ENCODE measurements at regions not wholly inside any gene's neighbourhood (a gene's known extent, or its start where the extent isn't known, plus 50 kb on each side); places are given as distances from the start of the nearest gene placed in this dataset.

GRCh38 chr2:196247976-196248280 lies 76.5 kb upstream of the STK17B start:
- Histone ChIP-seq H3K27ac (no peak overlapping the region), H3K4me1 (no peaks in the 10 kb centered on the region), H3K4me2 (ENCODE audit: low read length) (no peak overlapping the region), H3K79me2 (no peaks in the 10 kb centered on the region), H2AFZ (no peak overlapping the region), H3K36me3 (ENCODE audit: control insufficient read depth, insufficient read depth, low read length) (no peaks in the 10 kb centered on the region), H3K4me3 (ENCODE audit: low read depth, low read length) (no peak overlapping the region), H3K9ac (no peak overlapping the region), H3K27me3 (ENCODE audit: control insufficient read depth, insufficient read depth, low read length) (no peaks in the 10 kb centered on the region), H3K9me3 (ENCODE audit: control insufficient read depth, low read length) (no peaks in the 10 kb centered on the region)
- TF ChIP-seq CTCF (IDR thresholded peaks at IDR 0.05), result no peak

GRCh38 chr2:196248467-196249094 lies 77.2 kb upstream of the STK17B start:
- H3K27ac ChIP-seq, result no peak overlapping the region

GRCh38 chr2:196249171-196249570 lies 77.8 kb upstream of the STK17B start:
- Histone ChIP-seq H2AFZ (no peak overlapping the region), H3K4me3 (ENCODE audit: low read depth, low read length) (no peak overlapping the region), H3K9me3 (ENCODE audit: control insufficient read depth, low read length) (no peaks in the 10 kb centered on the region), H3K4me1 (no peaks in the 10 kb centered on the region), H3K79me2 (no peaks in the 10 kb centered on the region), H3K27me3 (ENCODE audit: control insufficient read depth, insufficient read depth, low read length) (no peaks in the 10 kb centered on the region), H3K4me2 (ENCODE audit: low read length) (no peak overlapping the region), H3K27ac (no peak overlapping the region), H3K36me3 (ENCODE audit: control insufficient read depth, insufficient read depth, low read length) (no peaks in the 10 kb centered on the region), H3K9ac (no peak overlapping the region)
- no peak for TF ChIP-seq CTCF (IDR thresholded peaks at IDR 0.05)

More at GRCh38 chr2:196248467-196249094, 77.2 kb upstream of the STK17B start:
- Histone ChIP-seq H3K4me3 (ENCODE audit: low read depth, low read length) (no peak overlapping the region), H3K36me3 (ENCODE audit: control insufficient read depth, insufficient read depth, low read length) (no peaks in the 10 kb centered on the region), H3K27me3 (ENCODE audit: control insufficient read depth, insufficient read depth, low read length) (no peaks in the 10 kb centered on the region), H3K9me3 (ENCODE audit: control insufficient read depth, low read length) (no peaks in the 10 kb centered on the region), H3K9ac (no peak overlapping the region), H3K79me2 (no peaks in the 10 kb centered on the region), H3K4me1 (no peaks in the 10 kb centered on the region), H2AFZ (no peak overlapping the region), H3K4me2 (ENCODE audit: low read length) (no peak overlapping the region)
- TF ChIP-seq CTCF (IDR thresholded peaks at IDR 0.05), result no peak

- H3K4me2 ChIP-seq (ENCODE audit: low read length), result no peak overlapping the region
- H3K27ac ChIP-seq, result no peak overlapping the region
- no peak overlapping the region for H3K9ac ChIP-seq
- no peaks in the 10 kb centered on the region for H3K79me2 ChIP-seq
- TF ChIP-seq CTCF (IDR thresholded peaks at IDR 0.05), result no peak
- no peak overlapping the region for H3K4me3 ChIP-seq (ENCODE audit: low read depth, low read length)
- no peaks in the 10 kb centered on the region for H3K36me3 ChIP-seq (ENCODE audit: control insufficient read depth, insufficient read depth, low read length)
- no peaks in the 10 kb centered on the region for H3K27me3 ChIP-seq (ENCODE audit: control insufficient read depth, insufficient read depth, low read length)
- H3K9me3 ChIP-seq (ENCODE audit: control insufficient read depth, low read length), result no peaks in the 10 kb centered on the region
- H2AFZ ChIP-seq, result no peak overlapping the region
- no peaks in the 10 kb centered on the region for H3K4me1 ChIP-seq
These were observed 78.5 kb upstream of the STK17B start for GRCh38 chr2:196249860-196250259.

- no peak for TF ChIP-seq CTCF (IDR thresholded peaks at IDR 0.05)
- Histone ChIP-seq H3K79me2 (no peaks in the 10 kb centered on the region), H3K4me1 (no peaks in the 10 kb centered on the region)
These were observed 79.8 kb upstream of the STK17B start for GRCh38 chr2:196251132-196251531.

More at GRCh38 chr2:196251132-196251531, 79.8 kb upstream of the STK17B start:
- Histone ChIP-seq H3K9me3 (ENCODE audit: control insufficient read depth, low read length) (no peaks in the 10 kb centered on the region), H3K4me2 (ENCODE audit: low read length) (no peak overlapping the region), H2AFZ (no peak overlapping the region), H3K27ac (no peak overlapping the region), H3K9ac (no peak overlapping the region), H3K27me3 (ENCODE audit: control insufficient read depth, insufficient read depth, low read length) (no peaks in the 10 kb centered on the region), H3K36me3 (ENCODE audit: control insufficient read depth, insufficient read depth, low read length) (no peaks in the 10 kb centered on the region), H3K4me3 (ENCODE audit: low read depth, low read length) (no peak overlapping the region)
